ENCODE measurements at regions not wholly inside any gene's neighbourhood (a gene's known extent, or its start where the extent isn't known, plus 50 kb on each side); places are given as distances from the start of the nearest gene placed in this dataset.
"Not testable (repeated sequence)": the region's sequence is repeated elsewhere in the genome, so short reads cannot be mapped to it uniquely, and the experiment has no call there.

GRCh38 chr14:53260286-53260685 lies 107.2 kb upstream of the DDHD1 start:
- DNase-seq = no peak

DNA sequence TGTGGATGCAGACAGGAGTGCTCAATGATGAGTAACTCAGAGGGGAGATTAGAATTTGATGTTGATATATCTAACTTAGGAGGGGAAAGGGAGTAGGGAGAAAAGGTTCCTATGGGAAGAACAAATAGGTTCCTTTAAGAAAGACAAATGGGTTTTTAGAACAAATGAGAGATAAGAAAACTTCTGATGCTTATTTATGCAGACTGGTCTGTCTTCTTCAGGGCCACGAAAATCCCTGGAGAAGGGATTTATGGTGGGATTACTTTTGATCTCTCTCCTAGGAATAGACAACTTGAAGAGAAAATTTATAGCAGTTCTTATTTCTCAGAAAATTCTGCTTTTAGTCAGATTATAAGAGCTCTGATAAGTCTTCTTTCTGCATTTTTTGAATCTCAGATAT lies 99.0 kb upstream of the DDHD1 start:
- no peak for DNase-seq

DNA sequence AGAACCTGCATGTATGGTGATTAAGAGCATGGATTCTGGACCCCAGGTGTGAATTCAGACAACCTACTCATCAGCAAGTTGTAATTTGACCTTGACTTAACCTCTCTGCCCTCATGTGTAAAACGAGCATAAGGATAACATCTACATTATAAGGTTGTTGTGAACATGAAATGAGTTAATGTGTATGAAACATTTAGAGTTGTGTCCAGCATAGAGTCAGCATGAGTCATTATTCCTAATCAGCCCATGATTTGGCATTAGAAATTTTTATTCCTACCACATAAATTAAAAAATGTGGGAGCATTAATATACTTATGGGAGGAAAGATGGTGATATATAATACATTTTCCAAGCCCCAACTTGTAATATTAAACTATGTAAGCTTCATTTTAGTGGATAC lies 95.9 kb upstream of the DDHD1 start:
- DNase-seq = peak; percentile 3

DNA sequence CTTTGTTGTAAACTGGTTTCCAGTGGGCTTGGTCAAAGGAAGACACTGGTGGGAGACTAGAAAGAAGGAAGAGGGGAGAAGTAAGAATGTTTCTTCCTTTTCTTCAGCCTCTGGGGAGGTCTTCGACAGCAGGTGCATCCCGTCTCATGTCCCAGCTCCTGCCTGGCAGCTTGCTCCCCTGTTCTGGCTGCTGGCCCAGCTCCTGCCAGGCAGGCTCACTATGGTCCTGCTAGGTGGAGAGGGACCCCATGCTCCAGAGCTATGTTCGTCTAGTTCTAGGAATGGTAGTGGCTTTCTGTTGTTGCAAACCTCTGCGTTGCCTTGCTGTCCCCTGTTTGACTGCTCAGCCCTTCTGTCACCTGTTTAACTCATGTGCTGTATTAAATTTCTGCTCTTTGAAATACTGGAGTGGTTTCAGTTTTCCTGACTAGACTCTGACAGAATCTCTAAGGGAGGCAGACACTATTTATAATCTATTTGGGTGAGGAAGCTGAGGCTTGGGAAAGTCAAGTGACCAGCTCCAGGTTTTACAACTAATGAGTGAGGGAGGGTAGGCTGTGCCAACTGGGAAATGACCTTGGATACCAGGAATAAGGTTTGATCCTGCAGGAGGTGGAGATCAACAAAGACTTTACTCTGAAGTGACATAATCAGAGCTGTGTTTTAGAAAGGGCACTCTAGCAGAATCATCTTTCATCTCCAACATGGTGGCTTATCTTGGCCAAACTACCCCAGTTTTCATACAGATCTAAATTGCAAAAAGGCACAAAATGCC lies 94.7 kb upstream of the DDHD1 start:
- no peak for DNase-seq

- DNase-seq = not testable (repeated sequence)
These were observed 89.8 kb upstream of the DDHD1 start for GRCh38 chr14:53242898-53243297.

GRCh38 chr14:53237488-53237887 lies 84.4 kb upstream of the DDHD1 start:
- no peak for DNase-seq

DNA sequence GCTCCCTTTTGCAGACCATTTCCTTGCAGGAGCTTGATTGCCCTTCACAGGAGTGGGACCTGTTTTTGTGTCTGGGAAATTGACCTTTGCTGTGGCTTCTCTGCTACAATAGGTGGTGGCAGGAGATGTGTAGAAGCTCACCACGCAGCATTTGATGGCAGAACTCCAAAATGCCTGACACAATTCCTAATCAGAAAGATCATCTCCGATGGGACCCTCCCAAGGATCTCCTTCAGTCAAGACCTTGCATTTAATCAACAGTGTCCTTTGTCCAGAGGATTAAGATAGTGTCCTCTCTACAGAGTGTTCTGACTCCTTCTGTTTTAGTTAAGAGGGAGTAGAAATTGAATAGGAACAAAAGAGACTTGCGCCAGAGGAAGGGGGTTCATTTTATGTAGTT lies 83.6 kb upstream of the DDHD1 start:
- no peak for DNase-seq

DNA sequence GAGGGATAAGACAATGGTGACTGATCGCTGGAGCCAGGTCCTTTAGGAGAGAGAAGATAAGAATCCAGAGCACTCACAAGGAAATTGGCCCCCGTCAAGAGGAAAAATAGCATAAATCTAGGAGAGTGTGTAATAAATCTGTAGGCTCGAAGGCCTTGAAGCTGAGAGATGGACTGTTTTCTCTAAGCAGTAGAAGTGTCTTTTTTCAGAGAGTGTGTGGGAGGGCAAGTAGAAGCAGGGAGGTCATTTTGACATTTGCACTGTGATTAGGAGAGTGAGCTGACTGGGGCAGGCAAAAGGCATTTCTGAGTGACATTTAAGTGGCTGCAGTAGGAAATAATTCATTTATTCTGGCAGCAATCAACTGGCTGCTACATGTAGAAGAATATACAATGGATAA lies 78.0 kb upstream of the DDHD1 start:
- DNase-seq = no peak

DNA sequence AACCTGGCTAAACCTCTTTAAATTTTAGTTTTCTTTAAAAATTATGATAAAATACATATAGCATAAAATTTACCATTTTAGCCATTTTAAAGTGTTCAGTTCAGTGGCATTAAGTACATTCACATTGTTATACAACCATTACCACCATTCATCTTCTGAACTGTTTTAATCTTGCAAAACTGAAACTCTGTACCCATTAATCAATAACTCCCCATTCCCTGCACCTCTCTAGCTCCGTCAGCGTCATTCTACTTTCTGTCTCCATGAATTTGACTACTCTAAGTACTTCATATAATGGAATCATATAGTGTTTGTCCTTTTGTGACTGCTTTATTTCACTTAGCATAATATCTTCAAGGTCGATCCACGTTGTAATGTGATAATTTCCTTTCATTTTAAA lies 75.8 kb upstream of the DDHD1 start:
- no peak for DNase-seq

GRCh38 chr14:53227154-53227718 lies 74.1 kb upstream of the DDHD1 start:
- DNase-seq = no peak

DNA sequence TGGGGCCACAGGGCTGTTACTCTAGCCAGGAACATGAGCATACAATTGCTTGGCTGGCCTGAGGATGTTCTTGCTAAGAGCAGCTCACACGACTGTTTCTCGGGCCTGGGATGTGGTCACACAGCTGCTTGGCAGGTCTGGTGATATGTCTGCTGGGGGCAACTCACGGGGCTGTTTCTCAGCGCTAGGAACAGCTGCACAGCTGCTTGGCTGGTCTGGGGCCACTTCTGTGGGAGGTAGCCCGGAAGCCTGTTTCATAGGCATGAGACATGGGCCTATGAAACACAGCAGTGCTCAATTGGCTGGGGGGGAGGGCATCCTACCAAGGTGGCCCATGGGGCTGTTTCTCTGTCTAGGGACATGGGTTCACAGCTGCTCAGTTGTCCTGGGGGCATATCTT lies 73.4 kb upstream of the DDHD1 start:
- no peak for DNase-seq

DNA sequence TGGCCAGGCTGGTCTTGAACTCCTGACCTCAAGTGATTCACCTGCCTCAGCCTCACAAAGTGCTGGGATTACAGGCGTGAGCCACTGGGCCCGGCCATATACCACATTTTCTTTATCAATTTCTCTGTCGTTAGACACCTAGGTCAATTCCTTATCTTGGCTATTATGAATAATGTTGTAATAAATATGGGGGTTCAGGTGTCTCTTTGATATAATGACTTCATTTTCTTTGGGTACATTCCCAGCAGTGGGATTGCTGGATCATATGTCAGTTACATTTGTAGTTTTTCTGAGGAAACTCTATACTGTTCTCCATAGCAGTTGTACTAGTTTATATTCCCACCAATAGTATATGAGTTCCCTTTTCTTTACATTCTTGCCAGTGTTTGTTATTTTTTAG lies 67.8 kb upstream of the DDHD1 start:
- DNase-seq = no peak

DNA sequence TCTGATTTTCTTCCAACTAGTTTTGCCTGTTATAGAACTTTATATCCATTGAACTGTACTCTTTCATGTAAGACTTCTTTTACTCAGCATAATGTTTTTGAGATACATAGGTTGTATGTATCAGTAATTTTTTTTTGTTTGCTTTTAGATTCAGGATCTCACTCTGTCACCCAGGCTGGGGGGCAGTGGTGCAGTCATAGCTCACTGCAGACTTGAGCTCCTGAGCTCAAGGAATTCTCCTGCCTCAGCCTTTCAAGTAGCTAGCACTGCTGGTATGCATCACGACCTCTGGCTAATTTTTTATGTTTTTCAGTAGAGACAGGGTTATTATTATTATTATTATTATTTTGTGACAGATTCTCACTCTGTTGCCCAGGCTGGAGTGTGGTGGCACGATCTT lies 65.0 kb upstream of the DDHD1 start:
- no peak for DNase-seq

DNA sequence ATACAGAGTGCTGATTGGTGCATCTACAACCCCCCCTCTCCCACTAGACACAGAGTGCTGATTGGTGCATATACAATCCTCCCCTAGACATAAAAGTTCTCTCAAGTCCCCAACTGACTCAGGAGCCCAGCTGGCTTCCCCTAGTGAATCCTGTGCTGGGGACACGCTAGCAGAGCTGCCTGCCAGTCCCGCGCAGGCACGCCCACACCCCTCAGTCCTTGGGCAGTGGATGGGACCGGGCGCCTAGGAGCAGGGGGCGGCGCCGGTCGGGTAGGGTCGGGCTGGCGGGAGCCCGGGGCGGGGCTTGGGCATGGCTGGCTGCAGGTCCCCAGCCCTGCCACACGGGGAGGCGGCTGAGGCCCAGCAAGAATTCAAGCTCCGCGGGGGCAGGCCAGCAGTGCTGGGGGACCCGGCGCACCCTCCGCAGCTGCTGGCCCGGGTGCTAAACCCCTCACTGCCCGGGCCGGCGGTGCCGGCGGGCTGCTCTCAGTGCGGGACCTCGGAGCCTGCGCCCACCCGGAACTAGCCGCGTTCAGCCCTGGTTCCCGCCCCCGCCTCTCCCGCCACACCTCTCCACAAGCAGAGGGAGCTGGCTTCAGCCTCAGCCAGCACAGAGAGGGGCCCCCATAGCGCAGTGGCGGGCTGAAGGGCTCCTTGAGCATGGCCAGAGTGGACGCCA lies 64.3 kb upstream of the DDHD1 start:
- DNase-seq = peak; percentile 61

DNA sequence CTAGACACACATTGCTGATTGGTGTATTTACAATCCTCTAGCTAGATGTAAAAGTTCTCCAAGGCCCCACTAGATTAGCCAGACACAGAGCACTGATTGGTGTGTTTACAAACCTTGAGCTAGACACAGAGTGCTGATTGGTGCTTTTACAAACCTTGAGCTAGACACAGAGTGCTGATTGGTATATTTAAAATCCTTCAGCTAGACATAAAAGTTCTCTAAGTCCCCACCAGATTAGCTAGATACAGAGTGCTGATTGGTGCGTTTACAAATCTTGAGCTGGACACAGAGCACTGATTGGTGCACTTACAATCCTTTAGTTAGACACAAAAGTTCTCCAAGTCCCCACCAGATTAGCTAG lies 63.8 kb upstream of the DDHD1 start:
- not testable (repeated sequence) for DNase-seq

DNA sequence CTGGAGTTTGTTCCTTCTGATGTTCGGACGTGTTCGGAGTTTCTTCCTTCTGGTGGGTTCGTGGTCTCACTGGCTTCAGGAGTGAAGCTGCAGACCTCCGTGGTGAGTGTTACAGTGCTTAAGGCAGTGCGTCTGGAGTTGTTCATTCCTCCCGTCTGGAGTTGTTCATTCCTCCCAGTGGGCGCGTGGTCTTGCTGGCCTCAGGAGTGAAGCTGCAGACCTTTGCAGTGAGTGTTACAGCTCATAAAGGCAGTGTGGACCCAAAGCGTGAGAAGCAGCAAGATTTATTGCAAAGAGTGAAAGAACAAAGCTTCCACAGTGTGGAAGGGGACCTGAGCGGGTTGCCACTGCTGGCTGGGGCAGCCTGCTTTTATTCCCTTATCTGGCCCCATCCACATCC lies 63.4 kb upstream of the DDHD1 start:
- not testable (repeated sequence) for DNase-seq

DNA sequence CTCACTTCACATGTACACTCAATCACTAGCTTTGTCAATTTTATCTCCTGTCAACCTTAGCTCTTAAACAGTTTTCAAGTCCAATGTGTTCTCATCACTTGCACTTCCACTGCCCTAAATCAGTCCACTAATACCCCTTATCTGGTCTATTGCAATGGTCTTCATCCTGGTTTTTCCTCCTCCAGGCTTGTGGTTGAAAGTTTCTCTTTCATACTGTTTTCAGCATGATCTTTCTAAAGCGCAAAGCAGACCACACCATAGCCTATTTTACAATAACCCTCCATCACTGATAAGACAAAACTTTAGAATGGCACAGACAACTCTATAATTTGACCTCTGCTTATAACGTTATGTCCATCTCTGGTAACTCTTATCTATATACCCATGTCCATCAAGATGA lies 62.0 kb upstream of the DDHD1 start:
- DNase-seq = no peak

GRCh38 chr14:53214384-53214783 lies 61.3 kb upstream of the DDHD1 start:
- DNase-seq = no peak

DNA sequence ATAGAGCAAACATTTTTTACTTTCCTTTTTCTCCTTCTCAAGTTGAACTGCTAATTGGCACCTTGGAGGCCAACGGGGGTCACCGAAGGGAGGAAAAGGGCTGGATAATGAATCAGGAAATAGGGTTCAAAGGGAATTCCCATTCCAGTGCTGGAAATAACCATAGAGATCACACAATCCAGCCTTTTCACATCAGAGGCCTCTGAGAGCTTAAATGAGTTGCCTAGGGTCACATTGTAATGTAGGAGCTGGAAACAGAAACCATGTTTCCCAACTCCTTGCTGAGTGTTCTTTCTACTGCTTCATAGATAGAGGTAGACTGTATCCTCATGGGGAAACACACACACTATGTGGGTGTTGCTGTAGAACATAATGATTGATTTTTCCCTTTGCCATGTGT lies 60.6 kb upstream of the DDHD1 start:
- DNase-seq = no peak

GRCh38 chr14:53209370-53209769 lies 56.2 kb upstream of the DDHD1 start:
- no peak for DNase-seq

All from fibroblast of skin of right biceps (primary cell).